ENCODE measurements at regions not wholly inside any gene's neighbourhood (a gene's known extent, or its start where the extent isn't known, plus 50 kb on each side); places are given as distances from the start of the nearest gene placed in this dataset.

- TF ChIP-seq ZNF274 (IDR thresholded peaks at IDR 0.05; ENCODE audit: low read depth, low read length) (no peak), YY1 (IDR thresholded peaks at IDR 0.05; ENCODE audit: insufficient read depth, insufficient read length) (no peak)
These were observed 204.6 kb downstream of the LRRC3B start for GRCh38 chr3:26827169-26827568.
